Neuronal stem cell (in vitro differentiated cells): ENCODE measurements at regions not wholly inside any gene's neighbourhood (a gene's known extent, or its start where the extent isn't known, plus 50 kb on each side); places are given as distances from the start of the nearest gene placed in this dataset.
A peak's percentile ranks its signal among the peaks of the same experiment; 100 is the strongest.

Source experiments
- DNase-seq: peaks from one replicate; pipeline ENCODE4 v3.0.0-alpha.2; 2013; ENCODE audit warnings: low spot score
- H2AFZ ChIP-seq: one replicate; pipeline ENCODE4 v1.6.1; 2013; ENCODE audit warnings: mild to moderate bottlenecking, low read length, inconsistent platforms
- H2AK5ac ChIP-seq: 2 replicates; pipeline ENCODE4 v1.6.1; 2013; ENCODE audit warnings: low read depth, mild to moderate bottlenecking, inconsistent platforms, low read length, moderate library complexity, mixed read lengths
- H2BK120ac ChIP-seq: 2 replicates; pipeline ENCODE4 v1.6.1; 2013; ENCODE audit warnings: low read depth, mild to moderate bottlenecking, inconsistent platforms, low read length, moderate library complexity, mixed read lengths
- H2BK12ac ChIP-seq: one replicate; pipeline ENCODE4 v1.6.1; 2013; ENCODE audit warnings: low read length, inconsistent platforms
- H2BK15ac ChIP-seq: 2 replicates; pipeline ENCODE4 v1.6.1; 2013; ENCODE audit warnings: mild to moderate bottlenecking, low read length, inconsistent platforms, mixed read lengths
- H2BK5ac ChIP-seq: one replicate; pipeline ENCODE4 v1.6.1; 2013; ENCODE audit warnings: inconsistent platforms, mild to moderate bottlenecking, low read length, moderate library complexity
- H3K14ac ChIP-seq: one replicate; pipeline ENCODE4 v1.6.1; 2013; ENCODE audit warnings: low read length, inconsistent platforms
- H3K18ac ChIP-seq: 2 replicates; pipeline ENCODE4 v1.6.1; 2013; ENCODE audit warnings: low read length, inconsistent platforms
- H3K23ac ChIP-seq: 2 replicates; pipeline ENCODE4 v1.6.1; 2013; ENCODE audit warnings: low read depth, mild to moderate bottlenecking, mixed read lengths, low read length, inconsistent platforms; ENCODE audit not compliant: poor library complexity
- H3K27ac ChIP-seq: replicated peaks from 3 replicates; pipeline ENCODE4 v1.5.1; 2013; ENCODE audit warnings: low read length, inconsistent platforms
- H3K27me3 ChIP-seq, 3 experiments: 2 replicates each; pipeline ENCODE4 v1.6.1; 2013; ENCODE audit warnings: low read length in 3 of 3, mild to moderate bottlenecking in 2 of 3, inconsistent platforms in 1 of 3, low read depth in 1 of 3, mixed read lengths in 1 of 3, moderate library complexity in 1 of 3; ENCODE audit not compliant: control insufficient read depth in 3 of 3, insufficient read depth in 3 of 3
- H3K36me3 ChIP-seq, 2 donors: replicated peaks in 1 of 2; 2 replicates each; pipeline ENCODE4 v1.6.1; 2013; ENCODE audit warnings: low read length in 2 of 2; ENCODE audit not compliant: control insufficient read depth in 2 of 2, insufficient read depth in 2 of 2
- H3K4ac ChIP-seq: 2 replicates; pipeline ENCODE4 v1.6.1; 2013; ENCODE audit warnings: inconsistent platforms, mild to moderate bottlenecking, low read length, moderate library complexity
- H3K4me1 ChIP-seq, 2 donors: 1 replicate in 1 of 2; 2 replicates in 1 of 2; pipeline ENCODE4 v1.6.1; 2013; ENCODE audit warnings: low read length in 2 of 2, low read depth in 1 of 2; ENCODE audit not compliant: control insufficient read depth in 2 of 2, insufficient read depth in 1 of 2
- H3K4me2 ChIP-seq: one replicate; pipeline ENCODE4 v1.6.1; 2013; ENCODE audit warnings: mild to moderate bottlenecking, low read length, inconsistent platforms; ENCODE audit not compliant: insufficient read depth, poor library complexity, severe bottlenecking
- H3K4me3 ChIP-seq, 2 donors: 2 replicates each; pipeline ENCODE4 v1.5.1; 2013; ENCODE audit warnings: low read length in 2 of 2, mild to moderate bottlenecking in 2 of 2, inconsistent platforms in 1 of 2, moderate library complexity in 1 of 2
- H3K79me1 ChIP-seq: one replicate; pipeline ENCODE4 v1.6.1; 2013; ENCODE audit warnings: low read depth, mild to moderate bottlenecking, inconsistent platforms, low read length, moderate library complexity
- H3K9ac ChIP-seq: one replicate; pipeline ENCODE4 v1.6.1; 2013; ENCODE audit warnings: mild to moderate bottlenecking, low read depth, low read length, inconsistent platforms; ENCODE audit not compliant: poor library complexity
- H3K9me3 ChIP-seq, 2 donors: replicated peaks in 1 of 2; 2 replicates each; pipeline versions ENCODE3 to v1.6.1; 2013; ENCODE audit warnings: low read length in 2 of 2, mild to moderate bottlenecking in 2 of 2, inconsistent platforms in 1 of 2, low read depth in 1 of 2, mixed read lengths in 1 of 2, moderate library complexity in 1 of 2; ENCODE audit not compliant: control insufficient read depth in 2 of 2, insufficient read depth in 1 of 2
- H4K8ac ChIP-seq: one replicate; pipeline ENCODE4 v1.6.1; 2013; ENCODE audit warnings: low read depth, mild to moderate bottlenecking, inconsistent platforms, low read length, moderate library complexity
- H4K91ac ChIP-seq: one replicate; pipeline ENCODE4 v1.6.1; 2013; ENCODE audit warnings: low read length, low read depth, mild to moderate bottlenecking, inconsistent platforms; ENCODE audit not compliant: poor library complexity
- WGBS, 2 donors: extraction: QIAGEN DNeasy Blood & Tissue Kit; methylation state at CpG; one replicate each; pipeline ENCODE4 v1.1.7; 2013; ENCODE audit warnings: missing lambda C conversion rate in 2 of 2, mixed read lengths in 1 of 2; ENCODE audit not compliant: insufficient read length in 2 of 2, insufficient replicate concordance in 1 of 2; ENCODE audit errors: extremely low coverage in 2 of 2; 5-methylcytosine and 5-hydroxymethylcytosine counted together

DNA sequence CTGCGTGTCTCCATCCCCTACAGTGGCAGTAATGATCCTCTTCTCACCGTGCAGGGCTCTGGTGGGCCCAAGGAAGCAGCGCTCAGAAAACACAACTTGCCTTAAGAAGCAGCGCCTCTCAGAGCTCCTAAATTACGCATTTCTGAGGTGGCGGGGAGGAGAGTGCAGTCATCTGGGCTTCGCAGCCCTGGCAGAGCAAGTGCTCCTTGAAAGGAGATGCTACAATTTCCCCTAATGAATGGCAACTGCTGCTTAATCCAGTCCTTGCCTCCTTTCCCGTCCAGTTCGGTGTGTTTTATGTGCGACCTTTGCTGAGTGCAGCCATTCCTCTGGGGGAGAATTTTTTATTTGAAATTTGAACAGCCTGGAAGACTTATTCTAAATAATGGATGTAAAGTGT lies 287.3 kb downstream of the PTPRU start:
- DNase-seq: no peak
- no CpG with 5 or more reads among the region's 10 CpGs for WGBS, 2 donors

DNA sequence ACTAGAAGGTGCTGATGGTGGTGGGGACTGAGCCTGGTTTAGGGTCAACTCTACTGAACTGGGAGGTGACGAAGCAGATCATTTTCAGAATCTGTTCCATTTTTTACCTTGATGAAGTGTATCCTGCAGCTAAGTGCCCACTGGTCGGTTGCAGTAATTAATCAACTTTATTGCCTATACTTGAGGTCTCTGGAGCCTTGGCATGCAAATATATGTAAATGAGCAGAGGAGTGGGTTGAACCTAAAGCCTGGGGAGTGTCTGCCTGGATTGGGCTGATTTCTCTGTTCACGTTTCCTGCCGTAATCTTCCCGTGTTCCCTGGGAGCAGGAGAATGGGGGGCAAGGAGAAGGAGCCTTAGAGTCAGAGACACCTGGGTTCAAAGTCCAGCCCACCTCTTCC lies 286.8 kb downstream of the PTPRU start:
- Histone ChIP-seq H3K36me3 (no peaks in the 10 kb centered on the region), H4K91ac (no peak overlapping the region), H3K23ac (no peak overlapping the region), H3K27me3 (no peaks in the 10 kb centered on the region), H3K4ac (no peak overlapping the region), H2AFZ (no peak overlapping the region), H2BK12ac (no peak overlapping the region), H3K4me1 (peaks cover 0 to 28% of the 10 kb centered on the region in 2 donors), H3K79me1 (no peaks in the 10 kb centered on the region), H3K4me2 (no peak overlapping the region), H2BK120ac (no peak overlapping the region), H3K9ac (no peak overlapping the region), H3K18ac (no peak overlapping the region), H3K14ac (no peak overlapping the region), H2BK15ac (no peak overlapping the region), H4K8ac (no peak overlapping the region), H2BK5ac (no peak overlapping the region), H2AK5ac (peak overlapping the region; percentile 44), H3K4me3 (no peak overlapping the region), H3K27ac (no peak overlapping the region), H3K9me3 (no peaks in the 10 kb centered on the region)
- no peak for DNase-seq
- WGBS, 2 donors: no CpG with 5 or more reads among the region's 5 CpGs

More for the DNA sequence above, 287.3 kb downstream of the PTPRU start:
- Histone ChIP-seq H4K91ac (no peak overlapping the region), H3K27me3 (no peaks in the 10 kb centered on the region), H2AK5ac (peak overlapping the region; percentile 44), H3K4ac (no peak overlapping the region), H3K4me2 (no peak overlapping the region), H2BK15ac (no peak overlapping the region), H3K36me3 (no peaks in the 10 kb centered on the region), H3K23ac (no peak overlapping the region), H3K4me3 (no peak overlapping the region), H3K18ac (no peak overlapping the region), H3K27ac (no peak overlapping the region), H2BK5ac (no peak overlapping the region), H3K79me1 (no peaks in the 10 kb centered on the region), H4K8ac (no peak overlapping the region), H3K9ac (no peak overlapping the region), H3K4me1 (peaks cover 0 to 28% of the 10 kb centered on the region in 2 donors), H2BK12ac (no peak overlapping the region), H3K14ac (no peak overlapping the region), H3K9me3 (no peaks in the 10 kb centered on the region), H2BK120ac (no peak overlapping the region), H2AFZ (no peak overlapping the region)

DNA sequence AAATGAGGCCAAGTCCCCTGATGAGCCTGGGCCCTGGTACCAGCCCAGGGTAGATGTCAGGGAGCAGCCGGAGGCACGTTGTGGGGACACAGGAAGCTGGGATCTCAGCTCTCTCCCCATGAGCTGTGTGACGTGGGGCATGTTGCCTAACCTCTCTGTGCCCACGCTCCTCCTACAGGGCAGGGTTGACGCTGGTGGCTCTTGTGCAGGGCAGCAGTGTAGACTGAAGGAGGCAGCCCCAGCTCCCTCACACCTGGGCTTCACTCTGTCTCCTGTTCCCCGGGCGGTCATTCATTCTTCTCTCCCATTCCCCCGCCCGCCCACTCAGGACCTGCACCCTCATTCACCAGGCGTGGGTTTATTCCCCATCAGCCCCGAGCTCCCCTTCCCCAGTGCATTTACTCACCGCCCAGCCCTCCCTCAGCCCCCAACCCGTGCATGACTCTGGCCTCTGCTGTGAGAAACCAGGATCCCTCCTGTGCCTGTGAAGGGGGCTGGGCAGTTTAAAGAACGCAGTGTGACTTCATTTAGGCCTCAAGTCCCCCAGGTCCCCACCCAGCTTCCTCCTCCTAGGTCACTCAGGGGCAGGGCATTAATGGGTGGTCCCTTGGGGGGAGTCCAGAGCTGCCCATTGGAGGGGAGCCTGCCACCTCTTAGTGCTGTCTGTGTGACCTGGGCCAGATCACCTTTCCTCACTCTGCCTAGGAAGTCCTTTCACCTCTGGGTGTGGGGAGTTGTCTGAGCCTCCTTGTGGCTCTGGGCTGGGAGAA lies 285.7 kb downstream of the PTPRU start:
- no peak overlapping the region for H4K8ac ChIP-seq
- no peaks in the 10 kb centered on the region for H3K27me3 ChIP-seq
- peaks cover 0 to 21% of the 10 kb centered on the region in 2 donors for H3K4me1 ChIP-seq
- H4K91ac ChIP-seq: no peak overlapping the region
- H3K4me3 ChIP-seq: no peak overlapping the region
- DNase-seq: no peak
- no peak overlapping the region for H3K4me2 ChIP-seq
- H3K9me3 ChIP-seq: no peaks in the 10 kb centered on the region
- peak overlapping the region; percentile 43 for H2BK15ac ChIP-seq
- H3K27ac ChIP-seq: no peak overlapping the region
- H3K18ac ChIP-seq: peak overlapping the region; percentile 74
- no peak overlapping the region for H3K9ac ChIP-seq
- peak overlapping the region; percentile 72 for H2AK5ac ChIP-seq
- no peak overlapping the region for H3K4ac ChIP-seq
- H2BK120ac ChIP-seq: no peak overlapping the region
- no peaks in the 10 kb centered on the region for H3K79me1 ChIP-seq
- no peak overlapping the region for H2BK5ac ChIP-seq
- H2BK12ac ChIP-seq: no peak overlapping the region
- no peaks in the 10 kb centered on the region for H3K36me3 ChIP-seq
- no peak overlapping the region for H2AFZ ChIP-seq
- H3K14ac ChIP-seq: peak overlapping the region; percentile 85
- no CpG with 5 or more reads among the region's 14 CpGs for WGBS, 2 donors
- H3K23ac ChIP-seq: no peak overlapping the region

DNA sequence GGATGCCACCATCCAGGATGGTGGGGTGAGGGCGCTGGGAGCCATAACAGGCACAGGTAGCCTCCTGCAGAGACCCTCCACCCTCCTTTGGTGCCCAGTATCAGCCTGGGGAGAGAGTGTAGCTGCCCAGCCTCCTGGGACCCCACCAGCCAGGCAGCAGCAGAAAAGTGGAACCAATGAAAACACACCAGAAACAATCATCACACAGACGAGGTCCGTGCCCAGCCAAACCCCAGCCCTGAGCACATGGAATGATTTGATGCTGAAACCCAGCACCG lies 285.1 kb downstream of the PTPRU start:
- no peak overlapping the region for H3K14ac ChIP-seq
- H3K4me1 ChIP-seq: peaks cover 0 to 18% of the 10 kb centered on the region in 2 donors
- no peak overlapping the region for H4K8ac ChIP-seq
- peak overlapping the region; percentile 81 for H3K18ac ChIP-seq
- peak overlapping the region; percentile 43 for H2BK15ac ChIP-seq
- H3K23ac ChIP-seq: no peak overlapping the region
- no peak overlapping the region for H3K27ac ChIP-seq
- no peaks in the 10 kb centered on the region for H3K27me3 ChIP-seq
- H3K79me1 ChIP-seq: no peaks in the 10 kb centered on the region
- H2AK5ac ChIP-seq: peak overlapping the region; percentile 72
- WGBS, 2 donors: no CpG with 5 or more reads among the region's 4 CpGs
- H3K9me3 ChIP-seq: no peaks in the 10 kb centered on the region
- H3K4me3 ChIP-seq: no peak overlapping the region
- H3K4me2 ChIP-seq: no peak overlapping the region
- no peak overlapping the region for H3K4ac ChIP-seq
- no peak overlapping the region for H3K9ac ChIP-seq
- H4K91ac ChIP-seq: no peak overlapping the region
- H2BK12ac ChIP-seq: no peak overlapping the region
- no peaks in the 10 kb centered on the region for H3K36me3 ChIP-seq
- no peak overlapping the region for H2BK5ac ChIP-seq
- H2BK120ac ChIP-seq: no peak overlapping the region
- DNase-seq: no peak
- no peak overlapping the region for H2AFZ ChIP-seq
